HL-60 (cell line): ENCODE measurements at regions not wholly inside any gene's neighbourhood (a gene's known extent, or its start where the extent isn't known, plus 50 kb on each side); places are given as distances from the start of the nearest gene placed in this dataset.

Experiments
- CTCF ChIP-seq: IDR thresholded peaks from one replicate; pipeline ENCODE4 v1.5.1; 2011; ENCODE audit warnings: low read length, control low read depth, inconsistent platforms; ENCODE audit not compliant: insufficient read depth
- POLR2AphosphoS5 ChIP-seq: IDR thresholded peaks from 2 replicates; pipeline ENCODE4 v1.6.1; 2012; ENCODE audit warnings: low read depth

- TF ChIP-seq CTCF = no peak
- TF ChIP-seq POLR2AphosphoS5 = no peak
Measured at GRCh38 chr5:3051400-3051799, 299.9 kb upstream of the IRX2 start.
